IMR-90 (cell line): ENCODE measurements at regions not wholly inside any gene's neighbourhood (a gene's known extent, or its start where the extent isn't known, plus 50 kb on each side); places are given as distances from the start of the nearest gene placed in this dataset.

Source experiments
- BHLHE40 ChIP-seq: fragments of 150-350 bp; IDR thresholded peaks from 2 replicates; pipeline ENCODE4 v1.6.1; 2016; ENCODE audit warnings: mild to moderate bottlenecking, low read depth, low read length
- CEBPB ChIP-seq: IDR thresholded peaks from 2 replicates; pipeline ENCODE4 v1.6.1; 2012; ENCODE audit warnings: low read depth, low read length, improper control_type of control experiment
- CHD1 ChIP-seq: IDR thresholded peaks from 2 replicates; pipeline ENCODE4 v1.6.1; 2012; ENCODE audit warnings: low read depth, low read length, improper control_type of control experiment
- FOS ChIP-seq: fragments of 150-350 bp; IDR thresholded peaks from 2 replicates; pipeline ENCODE4 v1.6.1; 2016; ENCODE audit warnings: low read depth, low read length
- MXI1 ChIP-seq: IDR thresholded peaks from 2 replicates; pipeline ENCODE4 v1.6.1; 2012; ENCODE audit warnings: low read depth, mild to moderate bottlenecking, low read length, moderate library complexity, borderline replicate concordance
- POLR2A ChIP-seq: IDR thresholded peaks from 2 replicates; pipeline ENCODE4 v1.6.1; 2012; ENCODE audit warnings: mild to moderate bottlenecking, low read depth, low read length
- SMC3 ChIP-seq: fragments of 150-350 bp; IDR thresholded peaks from 2 replicates; pipeline ENCODE4 v1.6.1; 2016; ENCODE audit warnings: low read depth, mild to moderate bottlenecking, antibody characterized with exemption, low read length, moderate library complexity
- TF ChIP-seq, protein P1 (sequence below): conservative IDR thresholded peaks from 2 replicates; pipeline ENCODE4 v1.5.1; 2012; ENCODE audit warnings: mild to moderate bottlenecking, low read depth, low read length, improper control_type of control experiment
- TF ChIP-seq, protein P2 (sequence below): fragments of 150-350 bp; IDR thresholded peaks from 2 replicates; pipeline ENCODE4 v1.6.1; 2016; ENCODE audit warnings: low read depth, mild to moderate bottlenecking, low read length, moderate library complexity, borderline replicate concordance
- TF ChIP-seq, protein P3 (sequence below): fragments of 150-350 bp; IDR thresholded peaks from 2 replicates; pipeline ENCODE4 v1.6.1; 2017; ENCODE audit warnings: mild to moderate bottlenecking, antibody characterized with exemption, low read length, low read depth

DNA sequence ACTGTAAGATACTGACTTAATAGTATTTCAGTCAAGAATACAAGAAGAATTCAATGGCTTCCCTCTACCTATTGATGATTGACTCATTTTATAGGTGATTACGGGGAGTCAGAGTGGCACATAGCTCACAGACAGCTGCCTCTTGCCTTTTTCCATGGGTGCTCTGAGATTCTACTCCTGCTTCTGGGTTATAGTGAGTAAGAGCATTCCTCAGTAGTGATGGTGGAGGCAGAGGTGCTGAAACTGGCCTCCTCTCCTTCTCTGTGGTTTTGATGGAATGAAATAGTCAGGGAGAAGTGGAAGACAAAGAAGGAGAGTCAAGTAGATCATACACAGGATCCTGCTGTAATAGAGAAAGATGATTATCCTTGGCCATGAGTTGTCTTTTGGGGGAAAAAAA lies 438.2 kb upstream of the FAR2 start:
- TF ChIP-seq SMC3 (no peak), FOS (peak; percentile 50; the same call in 1 of the 2 replicates), POLR2A (no peak), BHLHE40 (no peak), CEBPB (no peak), CHD1 (no peak), MXI1 (no peak)
- TF ChIP-seq, protein P1, sequence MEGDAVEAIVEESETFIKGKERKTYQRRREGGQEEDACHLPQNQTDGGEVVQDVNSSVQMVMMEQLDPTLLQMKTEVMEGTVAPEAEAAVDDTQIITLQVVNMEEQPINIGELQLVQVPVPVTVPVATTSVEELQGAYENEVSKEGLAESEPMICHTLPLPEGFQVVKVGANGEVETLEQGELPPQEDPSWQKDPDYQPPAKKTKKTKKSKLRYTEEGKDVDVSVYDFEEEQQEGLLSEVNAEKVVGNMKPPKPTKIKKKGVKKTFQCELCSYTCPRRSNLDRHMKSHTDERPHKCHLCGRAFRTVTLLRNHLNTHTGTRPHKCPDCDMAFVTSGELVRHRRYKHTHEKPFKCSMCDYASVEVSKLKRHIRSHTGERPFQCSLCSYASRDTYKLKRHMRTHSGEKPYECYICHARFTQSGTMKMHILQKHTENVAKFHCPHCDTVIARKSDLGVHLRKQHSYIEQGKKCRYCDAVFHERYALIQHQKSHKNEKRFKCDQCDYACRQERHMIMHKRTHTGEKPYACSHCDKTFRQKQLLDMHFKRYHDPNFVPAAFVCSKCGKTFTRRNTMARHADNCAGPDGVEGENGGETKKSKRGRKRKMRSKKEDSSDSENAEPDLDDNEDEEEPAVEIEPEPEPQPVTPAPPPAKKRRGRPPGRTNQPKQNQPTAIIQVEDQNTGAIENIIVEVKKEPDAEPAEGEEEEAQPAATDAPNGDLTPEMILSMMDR, result no peak
- TF ChIP-seq, protein P2, sequence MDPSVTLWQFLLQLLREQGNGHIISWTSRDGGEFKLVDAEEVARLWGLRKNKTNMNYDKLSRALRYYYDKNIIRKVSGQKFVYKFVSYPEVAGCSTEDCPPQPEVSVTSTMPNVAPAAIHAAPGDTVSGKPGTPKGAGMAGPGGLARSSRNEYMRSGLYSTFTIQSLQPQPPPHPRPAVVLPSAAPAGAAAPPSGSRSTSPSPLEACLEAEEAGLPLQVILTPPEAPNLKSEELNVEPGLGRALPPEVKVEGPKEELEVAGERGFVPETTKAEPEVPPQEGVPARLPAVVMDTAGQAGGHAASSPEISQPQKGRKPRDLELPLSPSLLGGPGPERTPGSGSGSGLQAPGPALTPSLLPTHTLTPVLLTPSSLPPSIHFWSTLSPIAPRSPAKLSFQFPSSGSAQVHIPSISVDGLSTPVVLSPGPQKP, result no peak
- TF ChIP-seq, protein P3, sequence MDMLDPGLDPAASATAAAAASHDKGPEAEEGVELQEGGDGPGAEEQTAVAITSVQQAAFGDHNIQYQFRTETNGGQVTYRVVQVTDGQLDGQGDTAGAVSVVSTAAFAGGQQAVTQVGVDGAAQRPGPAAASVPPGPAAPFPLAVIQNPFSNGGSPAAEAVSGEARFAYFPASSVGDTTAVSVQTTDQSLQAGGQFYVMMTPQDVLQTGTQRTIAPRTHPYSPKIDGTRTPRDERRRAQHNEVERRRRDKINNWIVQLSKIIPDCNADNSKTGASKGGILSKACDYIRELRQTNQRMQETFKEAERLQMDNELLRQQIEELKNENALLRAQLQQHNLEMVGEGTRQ, result no peak
